GM12875 (cell line): ENCODE measurements at regions not wholly inside any gene's neighbourhood (a gene's known extent, or its start where the extent isn't known, plus 50 kb on each side); places are given as distances from the start of the nearest gene placed in this dataset.

Experiments
- H3K4me3 ChIP-seq: one replicate; pipeline ENCODE4 v1.5.1; 2011; ENCODE audit warnings: low read depth, low read length, control low read depth
- TF ChIP-seq, protein P1 (sequence below): IDR thresholded peaks from 2 replicates; pipeline ENCODE4 v1.5.1; 2011; ENCODE audit warnings: low read depth, mild to moderate bottlenecking, control low read depth, inconsistent platforms, low read length, moderate library complexity, borderline replicate concordance; ENCODE audit not compliant: insufficient read depth

DNA sequence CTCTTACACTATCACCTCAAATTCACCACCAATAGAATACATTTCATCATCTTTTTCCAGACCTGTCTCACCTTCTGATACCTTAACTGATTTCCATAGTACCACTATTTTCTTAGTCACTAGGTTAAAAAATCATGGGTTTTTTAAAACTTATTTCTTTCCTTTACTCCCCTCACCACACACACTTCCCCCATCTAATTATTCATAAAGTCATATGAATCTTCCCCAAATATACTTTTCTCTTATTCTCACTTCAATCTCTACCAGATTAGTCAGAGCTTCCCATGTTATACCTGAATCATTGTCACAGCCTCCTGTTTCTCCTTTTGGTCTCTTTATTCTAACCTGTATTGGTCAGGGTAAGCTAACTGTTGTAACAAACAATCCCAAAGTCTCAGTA is 696.3 kb downstream of the BCL11A start:
- no peak overlapping the region for H3K4me3 ChIP-seq
- TF ChIP-seq, protein P1, sequence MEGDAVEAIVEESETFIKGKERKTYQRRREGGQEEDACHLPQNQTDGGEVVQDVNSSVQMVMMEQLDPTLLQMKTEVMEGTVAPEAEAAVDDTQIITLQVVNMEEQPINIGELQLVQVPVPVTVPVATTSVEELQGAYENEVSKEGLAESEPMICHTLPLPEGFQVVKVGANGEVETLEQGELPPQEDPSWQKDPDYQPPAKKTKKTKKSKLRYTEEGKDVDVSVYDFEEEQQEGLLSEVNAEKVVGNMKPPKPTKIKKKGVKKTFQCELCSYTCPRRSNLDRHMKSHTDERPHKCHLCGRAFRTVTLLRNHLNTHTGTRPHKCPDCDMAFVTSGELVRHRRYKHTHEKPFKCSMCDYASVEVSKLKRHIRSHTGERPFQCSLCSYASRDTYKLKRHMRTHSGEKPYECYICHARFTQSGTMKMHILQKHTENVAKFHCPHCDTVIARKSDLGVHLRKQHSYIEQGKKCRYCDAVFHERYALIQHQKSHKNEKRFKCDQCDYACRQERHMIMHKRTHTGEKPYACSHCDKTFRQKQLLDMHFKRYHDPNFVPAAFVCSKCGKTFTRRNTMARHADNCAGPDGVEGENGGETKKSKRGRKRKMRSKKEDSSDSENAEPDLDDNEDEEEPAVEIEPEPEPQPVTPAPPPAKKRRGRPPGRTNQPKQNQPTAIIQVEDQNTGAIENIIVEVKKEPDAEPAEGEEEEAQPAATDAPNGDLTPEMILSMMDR = no peak

DNA sequence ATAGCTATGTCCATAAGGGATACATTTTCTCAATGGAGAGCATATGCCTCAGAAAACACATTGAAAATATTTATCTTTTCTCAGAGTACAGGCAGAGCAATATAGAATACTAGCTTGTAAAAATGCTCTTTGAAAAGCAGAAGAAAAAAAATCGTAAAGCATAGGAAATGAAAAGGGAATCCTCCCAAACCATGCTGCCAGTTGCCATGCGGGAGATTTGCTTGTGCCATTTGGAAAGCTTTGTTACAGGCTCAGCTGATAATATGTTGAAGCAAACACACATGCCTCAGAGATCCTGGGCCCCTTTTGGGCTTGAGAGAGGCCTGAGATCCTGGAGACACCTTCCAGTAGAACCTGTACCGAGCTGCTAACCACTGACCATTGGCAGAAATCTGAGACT is 697.1 kb downstream of the BCL11A start:
- TF ChIP-seq, protein P1 = no peak
- H3K4me3 ChIP-seq = no peak overlapping the region

DNA sequence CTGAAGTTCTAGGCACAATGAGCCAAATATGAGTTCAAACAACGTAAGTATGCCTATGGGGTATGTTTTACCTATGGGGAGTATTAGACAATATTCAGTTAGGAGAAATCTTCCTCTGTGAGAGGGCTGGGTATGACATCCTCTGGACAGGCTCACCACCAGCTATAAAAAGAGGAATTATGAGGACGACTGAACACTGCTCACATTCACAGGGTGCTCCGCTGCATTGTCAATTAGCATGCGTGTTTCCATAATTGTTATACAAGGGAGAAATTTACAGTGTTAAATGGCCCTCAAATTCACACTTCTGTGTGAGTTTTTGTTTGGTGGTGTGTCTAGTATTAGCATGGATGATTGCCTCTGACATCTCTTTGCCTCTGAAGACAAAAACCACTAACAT is 700.4 kb downstream of the BCL11A start:
- no peak overlapping the region for H3K4me3 ChIP-seq
- TF ChIP-seq, protein P1 = no peak

DNA sequence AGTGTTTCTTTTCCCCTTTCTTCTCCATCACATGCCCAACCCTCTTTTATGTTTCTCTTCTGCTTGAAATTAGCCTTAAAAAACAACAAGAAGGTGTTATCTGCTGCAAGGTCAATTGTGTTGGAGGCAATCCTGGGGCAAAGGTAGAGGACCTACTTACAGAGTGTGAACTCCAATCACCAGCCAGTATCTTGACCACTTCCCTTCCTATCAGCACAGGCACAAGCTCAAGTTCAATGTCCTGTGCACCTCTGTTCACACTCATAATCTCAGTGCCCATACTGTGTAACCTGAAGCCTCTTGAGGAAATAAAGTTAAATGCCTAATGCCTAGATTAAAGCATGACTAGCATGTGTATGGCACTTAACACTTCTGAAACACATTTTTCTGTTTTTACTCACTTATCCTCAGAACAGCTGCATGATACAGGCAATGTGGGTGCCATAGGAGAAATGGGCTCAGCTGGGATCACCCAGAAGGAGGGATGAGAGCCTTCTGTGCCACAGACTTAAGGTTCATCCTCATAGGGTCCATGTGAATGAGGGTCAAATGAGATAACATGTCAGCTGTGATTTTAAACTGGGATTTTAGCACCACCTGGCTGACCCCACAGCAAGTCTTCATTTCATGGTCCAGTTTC is 701.5 kb downstream of the BCL11A start:
- TF ChIP-seq, protein P1 = no peak
- H3K4me3 ChIP-seq = no peak overlapping the region

DNA sequence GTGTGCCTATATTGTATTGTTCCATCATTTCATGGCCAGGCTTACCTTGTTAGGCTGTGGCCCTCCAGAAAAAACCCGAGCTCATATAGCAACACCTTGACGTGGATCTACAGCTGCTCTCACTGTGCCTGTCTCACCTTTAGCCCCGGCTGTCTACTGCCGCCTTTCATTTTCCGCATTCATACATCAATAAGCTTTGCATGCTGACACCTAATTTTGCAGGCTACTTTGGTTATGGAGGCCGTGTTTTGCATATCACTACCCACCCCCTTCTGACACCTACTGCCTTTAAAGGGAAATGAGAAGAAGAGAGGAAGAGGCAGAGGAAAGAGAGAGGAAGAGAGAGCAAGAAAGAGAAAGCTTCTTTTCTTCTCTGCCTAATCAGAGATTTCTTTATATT is 702.9 kb downstream of the BCL11A start:
- TF ChIP-seq, protein P1 = no peak
- no peak overlapping the region for H3K4me3 ChIP-seq

DNA sequence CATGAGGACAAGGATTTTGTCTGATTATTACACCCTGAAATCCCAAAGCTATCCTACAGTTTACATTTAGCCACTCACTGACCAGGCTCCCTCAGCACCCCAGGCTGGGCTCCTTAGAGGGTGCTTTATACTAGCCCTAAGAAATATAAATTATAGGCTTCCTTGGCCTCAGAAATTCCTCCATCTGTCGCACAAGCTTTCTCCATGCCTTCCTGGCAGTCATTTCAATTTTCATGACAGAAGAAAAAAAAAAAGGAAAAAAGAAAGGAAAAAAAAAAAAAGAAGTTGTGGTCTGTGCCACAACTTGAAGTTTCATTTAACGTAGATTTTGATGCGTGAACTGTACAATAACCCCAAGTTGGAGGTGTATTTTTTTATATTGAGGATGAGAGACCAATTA is 719.5 kb downstream of the BCL11A start:
- TF ChIP-seq, protein P1 = no peak
- H3K4me3 ChIP-seq = no peak overlapping the region

DNA sequence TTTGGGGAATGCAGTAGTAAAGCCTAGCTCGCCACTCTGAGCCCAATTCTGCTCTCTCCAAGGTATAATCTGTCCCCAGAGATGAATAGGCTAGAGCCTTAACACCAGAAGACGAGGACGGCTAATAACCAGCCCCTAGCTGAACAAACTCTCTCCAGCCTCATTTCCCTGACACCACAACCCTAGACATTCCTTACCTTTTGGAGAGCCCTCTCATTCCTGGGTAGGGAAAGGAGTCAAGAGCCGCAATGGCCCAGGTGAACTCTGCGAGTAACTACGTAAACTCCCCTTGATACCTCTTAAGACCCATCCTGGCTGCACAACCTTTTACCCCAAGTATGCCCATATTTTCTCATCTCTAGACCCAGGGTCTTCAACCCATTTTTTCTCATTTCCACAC is 722.9 kb downstream of the BCL11A start:
- H3K4me3 ChIP-seq = no peak overlapping the region
- TF ChIP-seq, protein P1 = no peak
